ENCODE measurements at regions not wholly inside any gene's neighbourhood (a gene's known extent, or its start where the extent isn't known, plus 50 kb on each side); places are given as distances from the start of the nearest gene placed in this dataset.

DNA sequence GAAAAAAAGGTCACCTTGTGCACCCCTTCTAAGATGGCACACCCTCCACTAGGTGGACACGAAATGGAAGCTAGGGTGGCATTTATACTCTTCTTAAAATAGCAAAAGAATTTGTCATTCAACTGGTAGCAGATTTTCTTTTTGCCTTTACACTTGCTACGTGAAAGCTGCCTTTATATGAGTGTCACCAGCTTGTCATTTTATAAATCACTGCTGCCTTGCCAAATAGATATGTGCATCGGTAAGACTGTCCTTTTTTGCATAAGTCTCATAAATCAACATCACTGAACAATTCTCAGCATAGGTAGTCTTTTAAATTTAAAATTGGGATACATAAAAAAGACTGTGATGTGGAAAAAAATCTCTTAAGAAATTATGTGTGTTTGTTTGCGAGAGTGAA lies 764.1 kb downstream of the TDRD15 start:
- TF ChIP-seq POLR2AphosphoS5 (IDR thresholded peaks at IDR 0.05; ENCODE audit: borderline replicate concordance, low read depth, low read length) (no peak), EZH2 (IDR thresholded peaks at IDR 0.05) (no peak)

Measured in SK-N-MC (cell line).